Thymus (tissue), 11 donors: ENCODE measurements at regions not wholly inside any gene's neighbourhood (a gene's known extent, or its start where the extent isn't known, plus 50 kb on each side); places are given as distances from the start of the nearest gene placed in this dataset.
A peak's percentile ranks its signal among the peaks of the same experiment; 100 is the strongest.

Experiments
- DNase-seq, 9 donors: peaks; one replicate each; pipeline ENCODE4 v3.0.0-alpha.2; 2013; ENCODE audit warnings: low spot score in 9 of 9, low read depth in 6 of 9, missing footprints in 1 of 9
- H3K27ac ChIP-seq, 2 donors: one replicate each; pipeline ENCODE4 v1.5.1; 2013; ENCODE audit warnings: control low read depth in 1 of 2, low read depth in 1 of 2, low read length in 1 of 2, mild to moderate bottlenecking in 1 of 2, moderate library complexity in 1 of 2
- H3K27me3 ChIP-seq, 2 donors: one replicate each; pipeline ENCODE4 v1.5.1; 2013; ENCODE audit warnings: low read length in 1 of 2; ENCODE audit not compliant: control insufficient read depth in 2 of 2, insufficient read depth in 1 of 2
- H3K36me3 ChIP-seq, 2 donors: one replicate each; pipeline ENCODE4 v1.5.1; 2013; ENCODE audit warnings: low read length in 1 of 2, mild to moderate bottlenecking in 1 of 2, moderate library complexity in 1 of 2; ENCODE audit not compliant: control insufficient read depth in 2 of 2, insufficient read depth in 2 of 2
- H3K4me1 ChIP-seq, 2 donors: one replicate each; pipeline ENCODE4 v1.5.1; 2013; ENCODE audit warnings: low read length in 2 of 2; ENCODE audit not compliant: control insufficient read depth in 2 of 2, insufficient read depth in 2 of 2
- H3K4me3 ChIP-seq, 2 donors: one replicate each; pipeline ENCODE4 v1.5.1; 2013; ENCODE audit warnings: low read length in 2 of 2, control low read depth in 1 of 2, mild to moderate bottlenecking in 1 of 2
- H3K9me3 ChIP-seq, 2 donors: one replicate each; pipeline ENCODE4 v1.5.1; 2013; ENCODE audit warnings: low read length in 1 of 2, mild to moderate bottlenecking in 1 of 2; ENCODE audit not compliant: control insufficient read depth in 2 of 2, insufficient read depth in 1 of 2
- WGBS: extraction: QIAGEN DNeasy Blood & Tissue Kit; methylation state at CpG from one replicate; pipeline ENCODE4 v1.1.7; 2013; 5-methylcytosine and 5-hydroxymethylcytosine counted together
- donor health status: healthy.

- no peaks in the 10 kb centered on the region for H3K9me3 ChIP-seq
- 93% methylated on average over 13 of the region's 13 CpGs for WGBS
- no peaks in the 10 kb centered on the region for H3K27me3 ChIP-seq
- no peak overlapping the region for H3K4me3 ChIP-seq
- no peak overlapping the region for H3K27ac ChIP-seq
- no peak for DNase-seq
- no peaks in the 10 kb centered on the region for H3K36me3 ChIP-seq
- peaks cover 0 to 2% of the 10 kb centered on the region in 2 donors for H3K4me1 ChIP-seq
These were observed 121.7 kb downstream of the EDN3 start for GRCh38 chr20:59421920-59422637.

- 82% methylated on average over 10 of the region's 10 CpGs for WGBS
- Histone ChIP-seq H3K27me3 (no peaks in the 10 kb centered on the region), H3K4me1 (peaks cover 0 to 2% of the 10 kb centered on the region in 2 donors), H3K36me3 (no peaks in the 10 kb centered on the region), H3K9me3 (no peaks in the 10 kb centered on the region), H3K27ac (peak overlapping the region in 1 of 2 donors; percentile 26), H3K4me3 (no peak overlapping the region)
- DNase-seq: no peak
These were observed 122.6 kb downstream of the EDN3 start for GRCh38 chr20:59422872-59423544.

GRCh38 chr20:59424976-59425375, 124.6 kb downstream of the EDN3 start:
- H3K9me3 ChIP-seq: no peaks in the 10 kb centered on the region
- H3K4me1 ChIP-seq: peaks cover 5 to 10% of the 10 kb centered on the region in 2 donors
- no peaks in the 10 kb centered on the region for H3K27me3 ChIP-seq
- DNase-seq: no peak
- no peak overlapping the region for H3K27ac ChIP-seq
- H3K4me3 ChIP-seq: no peak overlapping the region
- WGBS: 92% methylated on average over 13 of the region's 13 CpGs
- no peaks in the 10 kb centered on the region for H3K36me3 ChIP-seq

- peaks cover 5 to 10% of the 10 kb centered on the region in 2 donors for H3K4me1 ChIP-seq
- no peaks in the 10 kb centered on the region for H3K9me3 ChIP-seq
- no peaks in the 10 kb centered on the region for H3K27me3 ChIP-seq
- no peak for DNase-seq
- H3K27ac ChIP-seq: no peak overlapping the region
- 91% methylated on average over 5 of the region's 5 CpGs for WGBS
- no peaks in the 10 kb centered on the region for H3K36me3 ChIP-seq
- H3K4me3 ChIP-seq: no peak overlapping the region
These were observed 125.2 kb downstream of the EDN3 start for GRCh38 chr20:59425572-59425971.

GRCh38 chr20:59428006-59428405, 127.6 kb downstream of the EDN3 start:
- Histone ChIP-seq H3K4me1 (peaks cover 5 to 10% of the 10 kb centered on the region in 2 donors), H3K36me3 (no peaks in the 10 kb centered on the region), H3K4me3 (no peak overlapping the region), H3K27ac (no peak overlapping the region), H3K27me3 (peaks cover 0 to 2% of the 10 kb centered on the region in 2 donors), H3K9me3 (no peaks in the 10 kb centered on the region)
- no peak for DNase-seq

DNA sequence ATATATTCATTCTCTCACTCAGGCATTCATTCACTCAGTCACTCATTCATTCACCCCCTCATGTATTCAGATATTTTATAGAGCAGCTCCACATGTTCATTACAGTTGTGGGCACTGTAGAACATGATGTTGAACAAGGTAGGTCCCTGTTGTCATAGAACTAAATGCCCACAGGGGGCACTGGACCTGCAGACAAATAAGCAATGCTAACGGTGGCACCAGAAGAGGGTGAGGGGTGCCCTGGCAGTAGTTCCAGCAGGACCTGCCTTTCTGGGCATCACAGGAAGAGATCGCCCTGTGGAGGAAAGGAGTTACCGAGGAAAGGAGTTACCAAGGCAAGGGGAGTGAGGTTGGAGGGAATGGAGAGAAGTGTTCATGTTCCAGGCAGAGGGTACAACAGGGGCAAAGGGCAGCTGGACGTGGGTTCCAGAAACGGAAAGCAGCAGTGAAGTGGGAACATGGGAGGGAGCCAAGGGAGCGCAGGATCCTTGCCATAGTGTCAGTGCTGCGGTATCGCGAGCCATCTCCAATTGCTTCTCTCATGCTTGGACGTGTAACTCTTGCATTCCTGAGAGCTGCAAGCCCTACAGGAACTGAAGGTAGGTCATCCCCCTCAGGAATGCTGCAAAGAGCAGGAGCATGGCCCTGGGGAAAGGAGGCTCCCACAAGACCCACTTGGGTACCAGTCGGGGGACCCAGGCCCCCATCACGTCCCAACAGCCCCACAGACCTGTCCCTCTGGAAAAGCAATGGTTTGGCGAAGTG, 128.2 kb downstream of the EDN3 start:
- Histone ChIP-seq H3K27ac (peak overlapping the region in 1 of 2 donors; percentile 61), H3K27me3 (peaks cover 0 to 2% of the 10 kb centered on the region in 2 donors), H3K9me3 (no peaks in the 10 kb centered on the region), H3K36me3 (no peaks in the 10 kb centered on the region), H3K4me3 (no peak overlapping the region), H3K4me1 (peaks cover 5 to 10% of the 10 kb centered on the region in 2 donors)
- peak in 1 of 9 donors; percentile 5 for DNase-seq
- WGBS: 97% methylated on average over 13 of the region's 13 CpGs

GRCh38 chr20:59429396-59429795, 129.0 kb downstream of the EDN3 start:
- H3K4me1 ChIP-seq: peaks cover 5 to 10% of the 10 kb centered on the region in 2 donors
- no peak for DNase-seq
- peak overlapping the region in 1 of 2 donors; percentile 15 for H3K27ac ChIP-seq
- no peak overlapping the region for H3K4me3 ChIP-seq
- H3K27me3 ChIP-seq: peaks cover 0 to 2% of the 10 kb centered on the region in 2 donors
- no peaks in the 10 kb centered on the region for H3K36me3 ChIP-seq
- no peaks in the 10 kb centered on the region for H3K9me3 ChIP-seq
- WGBS: 72% methylated on average over 9 of the region's 9 CpGs

DNA sequence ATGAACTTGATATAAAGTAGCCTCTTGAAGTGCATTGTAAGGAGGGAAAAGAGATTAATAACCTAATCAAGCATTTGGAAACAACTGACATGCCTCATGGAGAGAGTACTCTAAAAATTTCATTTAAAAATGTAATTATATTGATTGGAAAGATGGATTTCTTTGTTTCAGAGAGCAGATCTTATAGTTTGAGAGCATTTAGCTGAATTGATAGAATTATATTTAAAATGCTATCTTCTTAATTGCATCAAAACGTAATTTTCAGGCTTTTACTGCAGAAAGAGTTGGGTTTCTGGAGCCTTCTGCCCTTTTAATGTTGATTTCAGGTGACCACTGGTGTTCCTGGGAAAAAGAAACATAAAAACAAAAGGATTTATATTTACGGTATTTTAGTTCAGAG, 130.6 kb downstream of the EDN3 start:
- Histone ChIP-seq H3K36me3 (no peaks in the 10 kb centered on the region), H3K4me3 (no peak overlapping the region), H3K27me3 (peaks cover 0 to 2% of the 10 kb centered on the region in 2 donors), H3K4me1 (peaks cover 5 to 8% of the 10 kb centered on the region in 2 donors), H3K27ac (no peak overlapping the region), H3K9me3 (no peaks in the 10 kb centered on the region)
- 67% methylated on average over 2 of the region's 2 CpGs for WGBS
- DNase-seq: no peak

GRCh38 chr20:59434960-59435359, 134.5 kb downstream of the EDN3 start:
- Histone ChIP-seq H3K4me1 (no peaks in the 10 kb centered on the region), H3K27ac (no peak overlapping the region), H3K36me3 (no peaks in the 10 kb centered on the region), H3K9me3 (no peaks in the 10 kb centered on the region), H3K27me3 (peaks cover 0 to 2% of the 10 kb centered on the region in 2 donors), H3K4me3 (no peak overlapping the region)
- no peak for DNase-seq
- 85% methylated on average over 2 of the region's 2 CpGs for WGBS
